ENCODE measurements at regions not wholly inside any gene's neighbourhood (a gene's known extent, or its start where the extent isn't known, plus 50 kb on each side); places are given as distances from the start of the nearest gene placed in this dataset.

GRCh38 chr2:23127465-23127864 lies 257.5 kb upstream of the KLHL29 start:
- TF ChIP-seq, protein P1, sequence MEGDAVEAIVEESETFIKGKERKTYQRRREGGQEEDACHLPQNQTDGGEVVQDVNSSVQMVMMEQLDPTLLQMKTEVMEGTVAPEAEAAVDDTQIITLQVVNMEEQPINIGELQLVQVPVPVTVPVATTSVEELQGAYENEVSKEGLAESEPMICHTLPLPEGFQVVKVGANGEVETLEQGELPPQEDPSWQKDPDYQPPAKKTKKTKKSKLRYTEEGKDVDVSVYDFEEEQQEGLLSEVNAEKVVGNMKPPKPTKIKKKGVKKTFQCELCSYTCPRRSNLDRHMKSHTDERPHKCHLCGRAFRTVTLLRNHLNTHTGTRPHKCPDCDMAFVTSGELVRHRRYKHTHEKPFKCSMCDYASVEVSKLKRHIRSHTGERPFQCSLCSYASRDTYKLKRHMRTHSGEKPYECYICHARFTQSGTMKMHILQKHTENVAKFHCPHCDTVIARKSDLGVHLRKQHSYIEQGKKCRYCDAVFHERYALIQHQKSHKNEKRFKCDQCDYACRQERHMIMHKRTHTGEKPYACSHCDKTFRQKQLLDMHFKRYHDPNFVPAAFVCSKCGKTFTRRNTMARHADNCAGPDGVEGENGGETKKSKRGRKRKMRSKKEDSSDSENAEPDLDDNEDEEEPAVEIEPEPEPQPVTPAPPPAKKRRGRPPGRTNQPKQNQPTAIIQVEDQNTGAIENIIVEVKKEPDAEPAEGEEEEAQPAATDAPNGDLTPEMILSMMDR (conservative IDR thresholded peaks at IDR 0.05): no peak
- Mint-ChIP-seq H3K4me3 (no peak overlapping the region), H3K27me3 (peaks cover 4% of the 10 kb centered on the region), H3K36me3 (no peaks in the 10 kb centered on the region), H3K9me3 (peaks cover 6% of the 10 kb centered on the region), H3K27ac (no peak overlapping the region), H3K4me1 (ENCODE audit: unreplicated experiment) (no peaks in the 10 kb centered on the region)
- no peak for DNase-seq (ENCODE audit: extremely low spot score, unreplicated experiment)

DNA sequence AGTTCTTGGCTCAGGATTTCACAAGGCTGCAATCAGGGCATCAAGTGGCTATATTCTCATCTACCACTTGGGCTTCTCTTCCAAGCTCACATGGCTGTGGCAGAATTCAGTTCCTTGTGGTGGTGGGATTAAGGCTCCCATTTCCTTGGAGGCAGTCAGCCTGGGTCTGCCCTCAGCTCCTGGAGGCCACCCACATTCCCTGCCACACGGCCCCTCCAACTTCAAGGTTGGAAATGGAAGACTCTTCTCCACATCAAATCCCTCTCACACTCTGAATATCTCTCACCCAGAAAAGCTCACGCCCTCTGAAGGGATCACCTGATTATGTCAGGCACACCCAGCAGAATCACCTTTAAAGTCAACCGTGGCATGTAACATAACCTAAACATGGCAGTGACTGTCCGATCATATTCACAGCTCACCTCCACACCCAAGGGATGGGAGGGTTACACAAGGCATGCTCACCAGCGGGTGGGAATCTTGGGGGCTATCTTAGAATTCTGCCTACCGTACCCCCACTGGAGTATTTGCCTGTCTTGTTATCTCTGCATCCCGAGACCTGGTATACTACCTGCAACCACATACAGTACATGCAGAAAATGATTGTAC lies 256.2 kb upstream of the KLHL29 start:
- no peak overlapping the region for H3K27ac Mint-ChIP-seq
- peaks cover 6% of the 10 kb centered on the region for H3K9me3 Mint-ChIP-seq
- TF ChIP-seq, protein P1 (conservative IDR thresholded peaks at IDR 0.05): no peak
- H3K27me3 Mint-ChIP-seq: peaks cover 4% of the 10 kb centered on the region
- H3K36me3 Mint-ChIP-seq: no peaks in the 10 kb centered on the region
- DNase-seq (ENCODE audit: extremely low spot score, unreplicated experiment): no peak
- H3K4me1 Mint-ChIP-seq (ENCODE audit: unreplicated experiment): peaks cover 4% of the 10 kb centered on the region
- H3K4me3 Mint-ChIP-seq: no peak overlapping the region

GRCh38 chr2:23131066-23131575 lies 253.9 kb upstream of the KLHL29 start:
- H3K4me3 Mint-ChIP-seq: no peak overlapping the region
- TF ChIP-seq, protein P1 (conservative IDR thresholded peaks at IDR 0.05): no peak
- H3K9me3 Mint-ChIP-seq: peaks cover 6% of the 10 kb centered on the region
- DNase-seq (ENCODE audit: extremely low spot score, unreplicated experiment): no peak
- H3K27me3 Mint-ChIP-seq: peaks cover 8% of the 10 kb centered on the region
- no peak overlapping the region for H3K27ac Mint-ChIP-seq
- H3K36me3 Mint-ChIP-seq: no peaks in the 10 kb centered on the region
- peaks cover 15% of the 10 kb centered on the region for H3K4me1 Mint-ChIP-seq (ENCODE audit: unreplicated experiment)

DNA sequence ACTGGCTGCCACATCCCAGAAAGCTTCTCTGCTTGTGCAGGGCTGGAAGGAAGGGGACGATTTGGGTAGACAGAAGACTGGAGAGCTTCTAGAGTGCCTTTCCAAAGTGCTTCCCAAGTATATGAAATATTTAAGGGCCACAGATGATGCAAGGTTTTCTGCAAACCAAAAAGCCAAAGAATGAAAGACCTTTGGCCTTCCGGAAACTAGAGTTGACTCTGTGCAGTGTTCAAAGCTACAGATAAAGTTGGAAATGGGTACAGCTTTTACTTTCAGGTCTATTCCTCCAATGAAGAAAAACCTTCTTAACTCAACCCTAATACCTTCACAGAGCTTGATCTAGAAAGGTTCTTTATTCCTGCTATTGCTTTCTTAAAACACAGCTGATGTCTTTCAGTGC lies 253.0 kb upstream of the KLHL29 start:
- H3K27me3 Mint-ChIP-seq: peaks cover 8% of the 10 kb centered on the region
- no peaks in the 10 kb centered on the region for H3K36me3 Mint-ChIP-seq
- DNase-seq (ENCODE audit: extremely low spot score, unreplicated experiment): no peak
- H3K4me3 Mint-ChIP-seq: no peak overlapping the region
- peaks cover 15% of the 10 kb centered on the region for H3K4me1 Mint-ChIP-seq (ENCODE audit: unreplicated experiment)
- H3K27ac Mint-ChIP-seq: no peak overlapping the region
- TF ChIP-seq, protein P1 (conservative IDR thresholded peaks at IDR 0.05): no peak
- peaks cover 6% of the 10 kb centered on the region for H3K9me3 Mint-ChIP-seq

DNA sequence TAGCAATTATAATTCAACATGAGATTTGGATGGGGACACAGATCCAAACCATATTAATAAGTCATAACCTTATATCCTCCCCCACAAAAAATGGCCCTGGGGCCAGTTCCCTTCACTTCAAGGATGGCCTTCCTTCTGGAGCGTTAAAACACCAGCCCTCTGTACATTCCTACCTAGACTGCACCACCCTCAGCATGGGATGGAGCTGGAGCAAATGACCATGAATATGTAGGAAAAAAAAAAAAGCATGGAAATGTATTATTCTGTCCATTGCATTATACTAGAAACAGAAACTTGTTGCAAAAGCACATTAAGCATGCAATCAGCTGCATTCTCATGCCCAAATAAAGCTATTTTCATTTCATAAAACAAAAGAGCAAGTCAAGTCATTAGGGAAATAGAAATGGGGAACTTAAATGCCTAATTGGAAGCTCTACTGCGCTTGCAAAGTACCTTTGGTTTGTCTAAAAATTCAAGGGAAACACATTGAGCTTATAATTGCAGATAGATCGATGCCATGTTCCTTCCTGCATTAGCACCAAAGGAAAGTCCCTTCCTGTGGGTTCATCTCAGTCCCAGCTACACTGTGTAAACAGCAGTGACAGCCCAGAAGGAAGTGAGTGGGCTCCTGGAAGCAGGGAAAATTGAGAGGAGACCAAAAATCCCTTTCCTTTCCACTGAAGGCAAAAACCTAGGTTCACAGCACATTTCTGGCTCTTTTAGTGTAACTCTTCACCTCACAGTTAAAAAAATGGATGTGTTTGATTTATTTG lies 252.0 kb upstream of the KLHL29 start:
- H3K9me3 Mint-ChIP-seq: peaks cover 6% of the 10 kb centered on the region
- TF ChIP-seq, protein P1 (conservative IDR thresholded peaks at IDR 0.05): no peak
- H3K27ac Mint-ChIP-seq: no peak overlapping the region
- peaks cover 15% of the 10 kb centered on the region for H3K4me1 Mint-ChIP-seq (ENCODE audit: unreplicated experiment)
- no peak for DNase-seq (ENCODE audit: extremely low spot score, unreplicated experiment)
- H3K27me3 Mint-ChIP-seq: peaks cover 8% of the 10 kb centered on the region
- no peak overlapping the region for H3K4me3 Mint-ChIP-seq
- no peaks in the 10 kb centered on the region for H3K36me3 Mint-ChIP-seq
